Heart left ventricle (tissue), 13 donors: ENCODE measurements at regions not wholly inside any gene's neighbourhood (a gene's known extent, or its start where the extent isn't known, plus 50 kb on each side); places are given as distances from the start of the nearest gene placed in this dataset.

ENCODE experiments used
- CTCF ChIP-seq, 12 donors: fragments of 200-600 bp; sonication (generic) in 4 of 12; IDR thresholded peaks; one replicate each; pipeline versions ENCODE4 v1.5.0 to v1.8.0; 2018 to 2022; ENCODE audit warnings: antibody characterized with exemption in 12 of 12, mild to moderate bottlenecking in 5 of 12
- POLR2A ChIP-seq, 2 donors: fragments of 450-650 bp; IDR thresholded peaks; one replicate each; pipeline ENCODE4 v1.6.1; 2017; ENCODE audit warnings: antibody characterized with exemption in 2 of 2, mild to moderate bottlenecking in 2 of 2, moderate library complexity in 2 of 2
- donor health status: ischemic (EF 13 %, LVEDD 7.1; RV severe dilation, severe dysfunction).
- donor health status: DM: no; HTN: yes; CAD: no.
- donor health status: DM: no; HTN: no; CAD: no.
- donor health status: ischemic (EF 25% LVEDD 6.9; RV normal size, moderate dysfunction).
- donor health status: ischemic (EF 25% LVEDD 5.7; RV mildly dilated, moderate dysfunction).
- donor health status: ischemic (EF 35%, LVEDD 5.7; RV mildly dilated, moderate dysfunction).
- donor health status: nonischemic (EF 11% LVEDD 7.7; RV severe dilation, severe dysfunction).
- donor health status: DM: yes; HTN: yes; CAD: no.
- donor health status: PGD.
- donor health status: ischemic (EF 29% LVEDD 5.4; RV normal size, mild dysfunction).
- donor health status: nonischemic (EF 23%, LVEDD 6.1; RV moderate dilation, normal function).

GRCh38 chr12:73210548-73211204 lies 938.5 kb downstream of the TRHDE start:
- no peak for TF ChIP-seq CTCF (IDR thresholded peaks at IDR 0.05)
- TF ChIP-seq POLR2A (IDR thresholded peaks at IDR 0.05) = no peak
